ENCODE measurements at regions not wholly inside any gene's neighbourhood (a gene's known extent, or its start where the extent isn't known, plus 50 kb on each side); places are given as distances from the start of the nearest gene placed in this dataset.

- TF ChIP-seq, protein P1, sequence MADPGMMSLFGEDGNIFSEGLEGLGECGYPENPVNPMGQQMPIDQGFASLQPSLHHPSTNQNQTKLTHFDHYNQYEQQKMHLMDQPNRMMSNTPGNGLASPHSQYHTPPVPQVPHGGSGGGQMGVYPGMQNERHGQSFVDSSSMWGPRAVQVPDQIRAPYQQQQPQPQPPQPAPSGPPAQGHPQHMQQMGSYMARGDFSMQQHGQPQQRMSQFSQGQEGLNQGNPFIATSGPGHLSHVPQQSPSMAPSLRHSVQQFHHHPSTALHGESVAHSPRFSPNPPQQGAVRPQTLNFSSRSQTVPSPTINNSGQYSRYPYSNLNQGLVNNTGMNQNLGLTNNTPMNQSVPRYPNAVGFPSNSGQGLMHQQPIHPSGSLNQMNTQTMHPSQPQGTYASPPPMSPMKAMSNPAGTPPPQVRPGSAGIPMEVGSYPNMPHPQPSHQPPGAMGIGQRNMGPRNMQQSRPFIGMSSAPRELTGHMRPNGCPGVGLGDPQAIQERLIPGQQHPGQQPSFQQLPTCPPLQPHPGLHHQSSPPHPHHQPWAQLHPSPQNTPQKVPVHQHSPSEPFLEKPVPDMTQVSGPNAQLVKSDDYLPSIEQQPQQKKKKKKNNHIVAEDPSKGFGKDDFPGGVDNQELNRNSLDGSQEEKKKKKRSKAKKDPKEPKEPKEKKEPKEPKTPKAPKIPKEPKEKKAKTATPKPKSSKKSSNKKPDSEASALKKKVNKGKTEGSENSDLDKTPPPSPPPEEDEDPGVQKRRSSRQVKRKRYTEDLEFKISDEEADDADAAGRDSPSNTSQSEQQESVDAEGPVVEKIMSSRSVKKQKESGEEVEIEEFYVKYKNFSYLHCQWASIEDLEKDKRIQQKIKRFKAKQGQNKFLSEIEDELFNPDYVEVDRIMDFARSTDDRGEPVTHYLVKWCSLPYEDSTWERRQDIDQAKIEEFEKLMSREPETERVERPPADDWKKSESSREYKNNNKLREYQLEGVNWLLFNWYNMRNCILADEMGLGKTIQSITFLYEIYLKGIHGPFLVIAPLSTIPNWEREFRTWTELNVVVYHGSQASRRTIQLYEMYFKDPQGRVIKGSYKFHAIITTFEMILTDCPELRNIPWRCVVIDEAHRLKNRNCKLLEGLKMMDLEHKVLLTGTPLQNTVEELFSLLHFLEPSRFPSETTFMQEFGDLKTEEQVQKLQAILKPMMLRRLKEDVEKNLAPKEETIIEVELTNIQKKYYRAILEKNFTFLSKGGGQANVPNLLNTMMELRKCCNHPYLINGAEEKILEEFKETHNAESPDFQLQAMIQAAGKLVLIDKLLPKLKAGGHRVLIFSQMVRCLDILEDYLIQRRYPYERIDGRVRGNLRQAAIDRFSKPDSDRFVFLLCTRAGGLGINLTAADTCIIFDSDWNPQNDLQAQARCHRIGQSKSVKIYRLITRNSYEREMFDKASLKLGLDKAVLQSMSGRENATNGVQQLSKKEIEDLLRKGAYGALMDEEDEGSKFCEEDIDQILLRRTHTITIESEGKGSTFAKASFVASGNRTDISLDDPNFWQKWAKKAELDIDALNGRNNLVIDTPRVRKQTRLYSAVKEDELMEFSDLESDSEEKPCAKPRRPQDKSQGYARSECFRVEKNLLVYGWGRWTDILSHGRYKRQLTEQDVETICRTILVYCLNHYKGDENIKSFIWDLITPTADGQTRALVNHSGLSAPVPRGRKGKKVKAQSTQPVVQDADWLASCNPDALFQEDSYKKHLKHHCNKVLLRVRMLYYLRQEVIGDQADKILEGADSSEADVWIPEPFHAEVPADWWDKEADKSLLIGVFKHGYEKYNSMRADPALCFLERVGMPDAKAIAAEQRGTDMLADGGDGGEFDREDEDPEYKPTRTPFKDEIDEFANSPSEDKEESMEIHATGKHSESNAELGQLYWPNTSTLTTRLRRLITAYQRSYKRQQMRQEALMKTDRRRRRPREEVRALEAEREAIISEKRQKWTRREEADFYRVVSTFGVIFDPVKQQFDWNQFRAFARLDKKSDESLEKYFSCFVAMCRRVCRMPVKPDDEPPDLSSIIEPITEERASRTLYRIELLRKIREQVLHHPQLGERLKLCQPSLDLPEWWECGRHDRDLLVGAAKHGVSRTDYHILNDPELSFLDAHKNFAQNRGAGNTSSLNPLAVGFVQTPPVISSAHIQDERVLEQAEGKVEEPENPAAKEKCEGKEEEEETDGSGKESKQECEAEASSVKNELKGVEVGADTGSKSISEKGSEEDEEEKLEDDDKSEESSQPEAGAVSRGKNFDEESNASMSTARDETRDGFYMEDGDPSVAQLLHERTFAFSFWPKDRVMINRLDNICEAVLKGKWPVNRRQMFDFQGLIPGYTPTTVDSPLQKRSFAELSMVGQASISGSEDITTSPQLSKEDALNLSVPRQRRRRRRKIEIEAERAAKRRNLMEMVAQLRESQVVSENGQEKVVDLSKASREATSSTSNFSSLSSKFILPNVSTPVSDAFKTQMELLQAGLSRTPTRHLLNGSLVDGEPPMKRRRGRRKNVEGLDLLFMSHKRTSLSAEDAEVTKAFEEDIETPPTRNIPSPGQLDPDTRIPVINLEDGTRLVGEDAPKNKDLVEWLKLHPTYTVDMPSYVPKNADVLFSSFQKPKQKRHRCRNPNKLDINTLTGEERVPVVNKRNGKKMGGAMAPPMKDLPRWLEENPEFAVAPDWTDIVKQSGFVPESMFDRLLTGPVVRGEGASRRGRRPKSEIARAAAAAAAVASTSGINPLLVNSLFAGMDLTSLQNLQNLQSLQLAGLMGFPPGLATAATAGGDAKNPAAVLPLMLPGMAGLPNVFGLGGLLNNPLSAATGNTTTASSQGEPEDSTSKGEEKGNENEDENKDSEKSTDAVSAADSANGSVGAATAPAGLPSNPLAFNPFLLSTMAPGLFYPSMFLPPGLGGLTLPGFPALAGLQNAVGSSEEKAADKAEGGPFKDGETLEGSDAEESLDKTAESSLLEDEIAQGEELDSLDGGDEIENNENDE (IDR thresholded peaks at IDR 0.05; ENCODE audit: insufficient replicate concordance, low read length), result no peak
- TF ChIP-seq SIRT6 (IDR thresholded peaks at IDR 0.05; ENCODE audit: low read length) (no peak), BACH1 (IDR thresholded peaks at IDR 0.05; ENCODE audit: low read length) (no peak), USF2 (IDR thresholded peaks at IDR 0.05; ENCODE audit: low read length) (no peak), KDM4A (IDR thresholded peaks at IDR 0.05; ENCODE audit: low read depth, low read length, severe bottlenecking) (no peak), NANOG (IDR thresholded peaks at IDR 0.05; ENCODE audit: insufficient read depth, low read depth, low read length, poor library complexity, severe bottlenecking) (no peak)
Measured at GRCh38 chr5:124240732-124241131, 505.7 kb downstream of the ZNF608 start (continued).

All from H1 (cell line).